HG03457 (cell line): ENCODE measurements at regions not wholly inside any gene's neighbourhood (a gene's known extent, or its start where the extent isn't known, plus 50 kb on each side); places are given as distances from the start of the nearest gene placed in this dataset.

Source experiments
- ATAC-seq: cut with Tn5 transposase; IDR thresholded peaks from one replicate; pipeline ENCODE4 v1.9.1; 2021; ENCODE audit warnings: moderate number of reproducible peaks; ENCODE audit not compliant: unreplicated experiment

DNA sequence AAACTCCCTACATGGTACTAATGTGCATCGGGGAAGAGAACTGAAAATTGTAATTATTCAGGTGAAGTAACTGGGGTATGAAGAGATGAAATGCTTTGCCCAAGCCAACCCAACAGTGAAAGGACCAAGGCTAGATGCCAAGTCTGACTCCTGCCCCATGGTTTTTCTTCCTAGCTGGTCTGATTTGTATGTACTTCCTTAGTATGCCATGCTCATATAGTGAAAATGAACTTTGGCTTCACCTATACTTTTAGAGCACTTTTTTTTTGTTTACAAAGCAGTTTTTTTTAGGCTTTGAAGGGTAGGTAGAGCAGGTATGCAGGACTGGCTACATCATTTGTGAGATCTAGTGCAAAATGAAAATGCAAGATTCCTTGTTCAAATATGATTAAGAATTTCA is 359.4 kb upstream of the RIOK2 start:
- ATAC-seq: no peak

DNA sequence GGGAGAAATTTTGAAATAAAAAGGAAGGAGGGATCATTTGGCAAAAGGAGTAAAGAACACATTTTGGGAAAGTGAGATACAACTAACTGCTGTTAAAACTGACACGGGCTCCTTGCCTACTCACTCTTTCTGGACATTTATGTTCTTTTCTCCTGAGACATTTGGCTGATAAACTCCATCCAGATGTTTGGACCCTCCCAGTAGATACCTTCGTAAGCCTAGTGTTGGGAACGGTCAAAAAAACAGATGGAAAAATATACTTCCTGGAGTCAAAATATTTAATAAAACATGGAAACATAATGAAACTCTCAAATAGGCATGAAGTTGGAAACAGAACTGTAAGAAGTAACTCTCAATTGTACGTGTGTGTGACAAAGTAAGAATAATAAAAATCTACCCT is 360.1 kb upstream of the RIOK2 start:
- no peak for ATAC-seq

DNA sequence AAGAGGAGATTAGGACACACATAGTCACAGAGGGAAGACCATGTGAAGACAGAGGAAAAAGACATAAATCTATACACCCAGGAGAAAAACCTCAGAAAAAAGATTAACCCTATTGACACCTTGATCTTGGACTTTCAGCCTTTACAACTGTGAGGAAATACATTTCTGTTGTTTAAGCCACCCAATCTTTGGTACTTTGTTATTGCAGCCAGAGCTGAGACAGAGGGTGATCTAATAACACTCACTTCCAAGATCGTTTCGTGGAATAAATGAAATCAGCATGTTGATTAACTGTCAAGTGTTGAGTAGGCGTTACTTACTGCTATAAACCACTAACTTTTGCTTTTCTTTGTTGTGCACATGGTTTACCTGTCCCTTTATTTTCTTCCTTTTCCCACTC is 361.2 kb upstream of the RIOK2 start:
- no peak for ATAC-seq

DNA sequence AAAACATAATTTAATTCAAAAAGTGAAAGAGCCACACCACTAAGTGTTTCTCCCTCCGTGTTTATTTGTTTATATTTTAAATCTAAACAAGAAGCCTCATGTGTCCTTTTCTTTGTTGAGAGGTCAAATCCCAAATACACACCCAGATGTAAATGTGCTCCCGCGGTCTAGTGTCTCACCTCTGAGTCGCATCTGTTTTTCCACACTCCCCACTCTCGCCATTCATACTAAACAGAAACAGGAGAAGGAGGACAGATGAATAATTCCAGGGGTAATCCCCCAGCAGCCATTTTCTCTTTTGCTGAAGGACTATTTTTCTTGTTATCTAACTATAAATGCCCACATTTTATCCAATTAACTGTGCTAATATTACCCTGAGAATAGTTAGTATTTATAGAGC is 361.6 kb upstream of the RIOK2 start:
- ATAC-seq: no peak

DNA sequence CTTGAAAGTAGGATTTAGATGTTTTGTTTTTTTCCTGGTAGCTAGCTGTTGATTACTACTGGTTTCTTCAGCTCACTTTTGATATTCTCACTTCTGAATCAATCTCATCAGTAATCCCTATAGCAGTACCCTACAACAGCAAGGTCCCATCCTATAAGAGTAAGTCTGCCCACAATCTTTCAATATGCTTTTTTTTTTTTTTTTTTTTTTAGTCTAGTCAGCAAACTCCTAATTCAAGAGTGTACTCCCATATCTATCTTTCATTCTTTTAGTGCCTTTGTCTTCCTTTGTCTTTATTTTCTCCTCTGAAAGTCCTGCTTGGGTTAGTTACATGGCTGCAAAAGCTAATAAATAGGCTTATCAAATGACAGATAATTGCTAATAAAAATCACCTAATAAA is 362.4 kb upstream of the RIOK2 start:
- no peak for ATAC-seq

DNA sequence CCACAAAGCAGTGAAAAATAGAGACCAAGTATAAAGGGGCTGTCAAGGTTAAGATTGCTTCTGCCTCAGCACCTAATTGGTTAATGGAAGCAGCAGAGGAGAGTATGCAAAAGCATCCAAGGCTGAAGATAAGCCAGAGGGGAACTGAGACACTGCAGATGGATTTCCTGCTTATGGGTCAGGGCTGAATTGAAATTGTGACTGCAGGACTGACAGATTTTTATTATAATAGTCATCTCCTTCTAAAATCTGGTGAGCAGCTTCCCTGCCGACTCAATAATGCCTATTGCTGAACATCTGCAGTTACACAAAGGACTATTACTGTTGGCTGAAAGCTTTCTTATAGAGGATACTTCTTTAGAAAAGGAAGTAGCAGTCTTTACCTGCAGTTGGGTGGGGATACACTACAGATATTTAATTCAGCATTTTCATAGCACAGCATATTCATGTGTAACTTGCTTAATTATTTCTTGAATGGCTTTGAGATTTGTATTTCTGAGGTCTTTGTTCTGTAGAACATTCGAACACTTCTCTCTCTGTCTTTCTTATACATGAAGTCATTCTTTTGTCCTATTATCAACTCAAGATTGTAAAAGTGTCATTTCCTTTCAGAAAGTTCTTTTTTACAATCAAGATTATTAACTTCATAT is 363.0 kb upstream of the RIOK2 start:
- no peak for ATAC-seq

DNA sequence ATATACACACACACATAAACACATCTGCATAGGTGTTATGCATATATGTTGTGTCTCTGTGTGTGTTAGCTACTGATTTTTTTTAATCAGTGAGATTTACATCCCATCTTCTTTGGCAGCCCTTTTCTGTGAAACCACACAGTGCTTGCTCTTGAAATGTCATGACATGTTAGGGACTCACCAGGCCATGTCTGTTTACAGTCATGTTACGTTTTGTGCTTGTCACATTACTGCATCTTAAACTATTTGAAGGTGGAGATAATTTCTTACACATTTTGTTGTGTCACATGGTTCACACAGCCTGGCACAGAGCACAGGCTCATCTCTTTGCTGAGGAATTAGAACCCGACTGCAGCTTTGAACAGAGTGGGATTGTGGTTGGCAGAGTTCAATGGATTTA is 364.4 kb upstream of the RIOK2 start:
- no peak for ATAC-seq

DNA sequence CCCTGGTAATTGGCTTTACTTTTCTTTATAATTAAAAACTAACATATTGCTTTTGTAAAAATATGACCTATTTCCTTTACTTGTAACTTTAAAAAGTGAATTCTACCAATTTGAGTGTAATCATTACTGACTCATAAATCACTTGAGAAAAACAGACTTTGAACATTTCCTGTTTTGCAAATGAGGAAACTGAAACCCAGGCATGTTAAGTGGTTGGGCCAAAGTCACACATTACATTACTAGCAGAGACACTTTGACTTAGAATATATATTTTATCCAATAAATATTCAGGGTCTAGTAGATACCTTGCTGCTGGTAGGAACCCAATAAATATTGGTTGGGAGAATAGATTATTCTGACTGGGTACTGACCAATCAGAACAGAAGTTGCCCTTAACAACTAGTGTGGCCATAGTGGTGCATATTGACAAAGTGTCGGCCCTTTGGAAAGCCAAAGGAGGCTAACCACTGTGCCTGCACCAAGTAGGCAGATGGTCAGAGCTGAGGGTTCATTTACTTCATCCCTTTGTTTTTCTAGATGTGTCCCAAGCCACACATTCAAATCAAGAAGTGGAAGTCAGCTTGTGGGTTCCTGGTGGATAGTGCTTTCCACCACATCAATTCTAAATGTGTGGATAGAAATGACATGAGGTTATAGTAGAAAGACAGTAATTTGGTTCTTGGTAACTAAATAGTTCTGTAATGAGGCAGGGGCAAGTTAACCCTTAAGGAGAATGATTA is 365.1 kb upstream of the RIOK2 start:
- ATAC-seq: peak; percentile 77

DNA sequence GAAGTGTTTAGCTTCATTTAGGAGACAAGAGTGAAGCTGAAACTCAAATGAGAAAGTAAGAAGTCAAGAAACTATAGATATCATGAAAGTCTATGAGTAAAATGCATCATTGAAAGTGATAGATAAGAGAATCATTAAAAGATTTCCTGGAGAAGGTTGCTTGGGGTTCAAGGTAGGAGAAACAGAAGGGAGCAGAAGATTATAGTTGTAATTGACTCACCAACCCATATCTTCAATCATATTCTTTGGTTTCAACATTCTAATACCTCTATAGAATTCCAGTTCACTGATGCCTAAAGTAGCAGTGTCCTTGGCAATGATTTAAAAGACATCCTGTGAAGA is 365.7 kb upstream of the RIOK2 start:
- no peak for ATAC-seq

DNA sequence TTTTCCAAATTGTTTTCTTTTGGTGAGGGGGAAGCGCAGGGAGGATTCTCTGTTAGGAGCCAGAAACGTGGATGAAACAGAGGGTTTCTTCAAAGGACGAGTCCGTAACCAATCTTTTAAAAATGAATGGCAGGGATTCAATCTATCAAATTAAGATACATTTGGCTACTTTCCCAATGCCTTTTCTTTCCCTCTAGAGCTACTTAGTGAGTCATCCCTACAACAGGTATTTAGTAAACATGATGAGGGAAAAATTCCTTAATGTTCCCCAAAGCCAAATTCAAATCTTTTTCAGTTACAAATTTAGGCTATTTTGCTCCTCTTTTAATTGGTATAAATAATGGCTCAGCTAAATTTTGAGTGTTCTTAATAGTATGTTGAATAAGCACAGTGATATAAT is 366.4 kb upstream of the RIOK2 start:
- no peak for ATAC-seq

DNA sequence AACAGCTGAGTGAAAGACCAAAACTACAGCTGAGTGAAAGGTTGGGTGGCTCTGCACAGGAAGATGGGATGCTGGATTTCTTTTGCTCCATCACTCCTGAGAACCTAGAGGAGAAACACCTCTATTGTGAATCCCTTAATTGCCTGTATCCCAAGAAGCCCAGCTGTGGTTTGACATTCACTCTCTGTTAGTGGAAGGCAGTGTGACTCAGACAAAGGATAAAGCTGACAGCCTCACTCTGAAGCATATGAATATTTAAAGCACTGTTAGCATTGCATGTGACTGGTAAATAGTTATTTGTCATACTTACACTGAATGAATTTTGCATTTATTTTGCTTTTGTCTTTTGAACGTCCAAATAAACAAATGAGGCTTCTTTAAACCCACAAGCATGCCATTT is 367.1 kb upstream of the RIOK2 start:
- no peak for ATAC-seq

DNA sequence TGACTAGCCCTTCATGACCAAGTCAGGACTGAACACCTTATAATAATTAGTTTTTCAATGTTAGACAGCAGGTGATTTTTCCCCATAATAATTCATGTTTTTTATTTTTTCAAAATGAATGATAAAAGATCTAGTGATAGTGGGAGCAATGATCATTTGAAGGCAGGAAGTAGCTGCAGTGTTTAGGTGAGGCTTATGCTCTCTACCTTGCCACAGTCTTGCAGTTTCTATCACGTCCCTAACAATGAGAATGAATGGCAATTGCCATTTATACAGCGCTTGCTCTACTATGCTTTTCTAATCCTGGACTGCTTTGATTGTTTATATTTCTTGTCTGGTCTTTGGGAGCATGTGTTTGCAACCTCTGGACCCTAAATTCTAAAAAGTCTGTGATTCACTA is 367.8 kb upstream of the RIOK2 start:
- ATAC-seq: no peak

DNA sequence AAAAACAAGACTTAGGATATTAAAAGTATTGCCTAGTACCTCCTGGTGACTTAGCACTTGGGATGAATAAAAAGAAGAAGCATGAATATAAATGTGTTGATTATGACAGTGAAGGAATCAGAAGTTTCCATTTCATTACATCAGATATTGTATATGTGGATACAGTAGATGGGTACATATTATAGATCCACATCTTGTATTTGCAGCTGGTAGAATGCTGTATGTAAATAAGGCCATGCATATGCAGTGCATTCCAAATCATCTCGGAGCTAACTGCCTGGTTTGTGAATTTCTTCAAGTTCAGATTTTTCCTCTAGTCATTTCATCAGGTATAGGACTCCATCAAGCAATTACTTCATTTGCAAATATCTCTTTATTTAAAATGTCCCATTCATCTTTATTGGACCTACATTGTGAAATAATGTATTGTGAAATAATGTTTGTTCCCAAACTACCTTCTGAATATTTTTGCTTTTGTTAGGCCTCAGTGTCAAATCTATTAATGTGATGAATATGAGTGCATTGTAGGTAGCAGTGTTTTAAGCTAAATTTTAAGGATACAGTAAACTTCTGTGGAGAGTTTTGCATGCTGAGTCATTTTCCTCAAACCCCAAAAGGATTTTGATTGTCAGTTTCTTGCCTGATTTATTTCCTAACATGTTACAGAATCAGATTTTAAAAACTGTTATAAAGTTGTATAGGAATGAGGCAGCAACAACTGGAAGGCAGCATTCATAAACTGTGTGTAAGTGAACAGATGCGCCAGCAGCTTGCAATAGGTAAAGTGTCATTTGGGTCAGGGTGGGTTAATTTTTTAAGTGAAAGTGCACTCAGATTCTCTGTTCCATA is 370.8 kb upstream of the RIOK2 start:
- no peak for ATAC-seq

DNA sequence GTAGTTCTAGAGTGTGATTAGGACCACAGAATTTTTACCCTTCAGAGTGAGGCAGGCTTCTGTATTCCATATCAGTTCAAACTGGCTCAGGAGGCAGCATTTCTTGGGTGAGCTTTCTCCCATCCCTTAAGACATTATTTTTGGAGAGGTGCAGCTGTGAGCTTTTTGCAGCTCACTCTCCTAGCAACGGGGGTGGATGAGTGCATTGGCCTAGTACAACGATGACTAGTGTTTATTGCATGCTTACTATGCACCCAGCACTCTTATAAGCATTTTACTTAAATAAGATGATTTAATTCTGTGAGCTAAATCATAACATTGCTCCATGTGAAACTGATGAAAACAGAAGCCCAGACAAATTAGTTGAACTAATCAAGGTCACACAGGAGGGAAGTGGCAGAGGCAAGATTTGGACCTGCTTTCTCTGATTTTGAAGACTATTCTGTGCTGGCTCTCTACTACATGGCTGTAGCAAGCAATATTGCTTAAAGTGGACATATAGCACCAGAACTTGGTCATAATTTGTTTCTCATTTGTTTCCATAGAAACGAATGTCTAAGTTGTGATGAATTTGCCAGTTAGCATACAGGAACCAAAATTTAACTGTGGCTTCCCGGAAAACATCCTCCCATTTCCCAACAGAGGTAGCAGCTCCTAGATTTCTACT is 372.1 kb upstream of the RIOK2 start:
- no peak for ATAC-seq

DNA sequence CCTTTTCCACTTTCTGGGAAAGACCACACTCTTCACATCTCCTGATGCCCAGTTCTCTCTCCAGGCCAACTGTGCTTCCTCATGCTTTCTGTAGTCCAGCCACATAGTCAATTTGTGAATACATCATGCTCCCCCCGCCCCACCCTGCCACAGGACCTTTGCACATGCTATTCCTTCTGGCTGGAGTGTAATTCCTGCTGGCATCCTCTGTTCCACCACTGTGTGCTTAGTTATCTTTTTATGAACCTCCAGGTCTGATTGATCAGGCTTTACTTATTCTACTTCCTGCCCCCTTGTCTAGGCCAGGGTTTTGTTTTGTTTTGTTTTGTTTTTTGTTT is 372.6 kb upstream of the RIOK2 start:
- no peak for ATAC-seq

DNA sequence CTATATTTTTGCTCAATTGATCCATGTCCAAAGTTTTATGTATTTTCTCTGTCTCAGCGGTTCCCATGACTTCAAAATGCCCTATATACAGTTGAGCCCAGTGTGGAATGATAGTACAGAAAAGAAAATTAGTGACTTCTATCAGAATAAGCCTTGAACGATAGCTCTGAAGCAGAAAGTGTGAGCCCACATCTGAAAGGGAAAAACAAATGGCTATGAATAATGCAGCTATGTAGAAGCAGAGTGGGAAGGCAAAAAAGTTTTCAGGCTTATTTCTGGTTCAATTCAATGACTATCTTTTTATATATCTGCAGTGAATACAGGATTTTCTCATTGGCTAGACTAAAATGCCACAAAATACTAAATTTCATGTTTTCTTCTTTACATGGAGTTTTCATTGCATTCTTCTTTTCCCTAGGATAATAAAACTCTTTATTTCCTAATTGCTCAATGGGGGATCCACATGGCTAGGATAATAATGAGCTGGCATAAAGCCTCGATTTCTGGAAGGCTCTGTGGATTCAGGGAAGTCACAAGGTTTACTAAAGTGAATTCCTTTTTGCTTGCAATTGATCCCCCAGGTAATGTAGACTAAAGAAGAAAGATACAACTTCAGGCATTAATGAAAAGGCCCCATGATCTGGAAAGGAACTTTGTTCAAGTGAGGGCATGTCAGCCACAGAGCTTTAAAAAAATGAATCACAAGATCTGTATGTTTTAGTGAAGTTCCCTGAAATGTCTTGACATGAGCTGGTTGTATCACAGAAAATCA is 377.0 kb upstream of the RIOK2 start:
- no peak for ATAC-seq

DNA sequence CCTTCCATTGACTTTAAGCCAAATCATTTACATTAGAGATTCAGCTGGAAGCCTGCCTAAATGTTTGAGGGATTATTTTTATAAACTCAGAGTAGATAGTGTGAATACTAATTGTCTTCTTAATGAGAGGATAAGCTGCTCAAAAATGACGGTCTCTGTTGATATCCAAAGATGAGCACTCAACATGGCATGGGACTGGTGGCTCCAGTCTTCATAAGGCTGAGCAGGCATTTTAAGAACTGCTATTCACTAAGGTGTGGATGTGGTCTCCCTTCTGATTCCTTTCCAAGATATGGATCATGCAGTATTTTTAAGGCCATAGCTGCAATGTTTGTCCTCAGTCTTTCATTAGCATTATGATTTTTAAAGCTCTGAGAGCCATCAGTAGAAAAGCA is 377.5 kb upstream of the RIOK2 start:
- no peak for ATAC-seq

DNA sequence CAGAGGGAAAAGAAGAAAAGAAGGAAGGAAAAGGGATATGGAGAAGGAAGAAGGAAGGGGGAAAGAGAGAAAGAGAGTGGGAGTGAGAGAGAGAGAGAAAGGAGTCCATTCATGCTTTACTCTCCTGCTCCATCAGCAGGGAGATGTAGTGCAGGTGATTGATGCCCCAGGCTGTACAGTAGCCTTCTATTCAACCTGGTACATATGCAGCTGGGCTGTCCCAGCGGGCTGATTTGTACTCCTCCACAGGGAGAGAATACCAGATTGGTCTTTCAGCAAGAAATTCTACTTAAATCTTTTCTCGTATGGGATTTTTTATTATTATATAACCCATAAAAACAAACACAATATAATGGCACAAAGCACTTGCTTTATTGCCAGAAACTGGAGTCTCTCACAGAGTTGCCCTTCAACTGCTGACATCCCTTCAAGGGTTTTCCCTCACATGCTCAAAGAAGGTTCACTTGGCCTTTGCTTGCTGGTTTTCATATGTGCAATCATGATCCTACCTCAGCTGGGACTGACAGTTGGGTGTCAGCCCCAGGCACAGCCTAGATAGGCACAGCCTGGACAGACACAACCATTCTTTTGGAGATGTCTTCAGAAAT is 380.1 kb upstream of the RIOK2 start:
- no peak for ATAC-seq

DNA sequence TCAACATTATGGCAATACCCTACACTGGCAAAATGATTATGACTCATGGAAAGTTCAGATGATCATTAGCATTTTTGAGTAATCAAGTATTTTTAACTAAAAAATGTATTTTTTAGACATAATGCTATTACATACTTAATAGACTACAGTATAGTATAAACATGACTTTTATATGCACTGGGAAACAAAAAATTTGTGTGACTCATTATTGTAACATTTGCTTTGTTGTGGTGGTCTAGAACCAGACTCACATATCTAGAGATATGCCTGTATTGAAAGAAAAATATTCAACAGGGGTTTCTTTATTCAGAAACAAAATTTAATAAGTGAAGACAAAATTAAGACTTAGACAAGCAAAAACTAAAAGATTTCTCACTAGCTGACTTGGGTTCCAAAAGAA is 385.3 kb upstream of the RIOK2 start:
- no peak for ATAC-seq

DNA sequence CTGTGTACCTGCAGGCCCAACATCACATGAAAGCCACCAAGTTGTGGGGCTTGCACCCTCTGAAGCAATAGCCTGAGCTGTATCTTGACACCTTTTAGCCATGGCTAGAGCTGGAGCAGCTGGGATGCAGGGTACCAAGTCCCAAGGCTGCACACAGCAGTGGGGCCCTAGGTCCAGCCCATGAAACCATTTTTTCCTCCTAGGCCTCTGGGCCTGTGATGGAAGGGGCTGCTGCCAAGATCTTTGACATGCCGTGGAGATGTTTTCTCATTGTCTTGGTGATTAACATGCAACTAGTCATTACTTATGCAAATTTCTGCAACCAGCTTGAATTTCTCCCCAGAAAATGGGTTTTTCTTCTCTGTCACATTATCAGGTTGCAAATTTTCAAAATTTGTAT is 387.2 kb upstream of the RIOK2 start:
- no peak for ATAC-seq

DNA sequence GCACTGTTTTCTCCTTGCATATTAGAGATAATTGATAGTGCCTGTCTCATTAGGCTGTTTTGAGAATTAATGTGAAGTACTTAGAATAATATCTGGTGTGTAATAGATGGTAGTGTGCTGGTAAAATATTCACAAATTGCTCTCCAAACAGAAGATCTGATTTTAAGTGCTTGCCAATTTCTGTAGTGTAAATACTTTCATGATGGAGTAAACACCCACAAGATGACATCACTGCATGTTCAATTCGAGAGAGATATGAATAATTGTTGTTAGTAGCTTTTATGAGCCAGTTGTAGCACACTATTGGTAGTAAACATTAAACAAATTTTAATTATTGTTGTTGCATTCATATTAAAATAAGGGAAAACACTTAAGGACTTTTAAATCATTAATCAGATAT is 392.3 kb upstream of the RIOK2 start:
- ATAC-seq: no peak
